ENCODE measurements at regions not wholly inside any gene's neighbourhood (a gene's known extent, or its start where the extent isn't known, plus 50 kb on each side); places are given as distances from the start of the nearest gene placed in this dataset.

DNA sequence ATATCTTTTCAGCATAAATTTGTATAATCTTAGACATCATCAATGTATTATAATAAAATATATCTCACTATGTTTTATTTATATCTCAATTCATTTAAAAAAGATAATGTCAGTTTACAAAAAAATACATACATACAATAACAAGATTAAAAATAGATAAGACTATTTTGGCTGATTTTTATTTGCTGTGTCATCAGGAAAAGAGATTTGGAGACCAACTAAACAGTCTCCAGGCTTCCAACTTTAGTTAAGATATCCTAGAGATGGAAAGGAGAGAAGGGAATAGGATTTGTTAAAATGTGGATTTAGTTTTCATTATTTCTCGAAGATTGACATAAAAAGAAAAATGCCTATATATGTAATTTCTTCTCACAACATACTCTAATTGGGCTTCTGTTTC, 433.8 kb upstream of the TOM1L1 start:
- ChIA-PET POLR2A (no interaction called here), CTCF (ENCODE audit: low intra/inter-chr PET ratio, low total read pairs) (no interaction called here)
- FAIRE-seq (no peak), ATAC-seq (no peak), DNase-seq (ENCODE audit: low spot score) (no peak)
- H2AFZ ChIP-seq (ENCODE audit: low read length) = no peak overlapping the region
- H3K9ac ChIP-seq (ENCODE audit: insufficient read depth, low read depth, low read length) = no peak overlapping the region
- H3K9me3 ChIP-seq (ENCODE audit: low read length) = peaks cover 78% of the 10 kb centered on the region
- in situ Hi-C loops (cut with HindIII; ENCODE audit: extremely low pct_ligation_motif_present, low pct_unique_long_range_greater_than_20kb) (no loop called here), intact Hi-C loops (cut with micrococcal nuclease; ENCODE audit: unreplicated experiment) (no loop called here)
- no peaks in the 10 kb centered on the region for H3K36me3 ChIP-seq (replicated peaks in 1 of 2; ENCODE audit: control insufficient read depth in 1 of 2, insufficient read depth in 2 of 2, low read length in 2 of 2)
- TF ChIP-seq MAFF (IDR thresholded peaks at IDR 0.05; ENCODE audit: low read depth, low read length) (peak; percentile 76), SRSF9 (IDR thresholded peaks at IDR 0.05; ENCODE audit: borderline replicate concordance, insufficient read depth, low read depth, low read length, poor library complexity, severe bottlenecking) (no peak), MAFK (conservative IDR thresholded peaks at IDR 0.05 in 1 of 2, IDR thresholded peaks at IDR 0.05 in 1 of 2; ENCODE audit: low read length in 2 of 2) (peak; percentile 66 to 88; a peak in 3 of 4 replicates)
- no peaks in the 10 kb centered on the region for H3K4me1 ChIP-seq (ENCODE audit: insufficient read depth, low read length)
- no peaks in the 10 kb centered on the region for H3K27me3 ChIP-seq (ENCODE audit: control insufficient read depth in 1 of 2, insufficient read depth in 2 of 2, low read length in 2 of 2)
- no TSS peak for BruUV-seq (replicated peaks)
- no peak overlapping the region for H3K27ac ChIP-seq (ENCODE audit: extremely low read length, insufficient read depth, low read length)
- WGBS (ENCODE audit: low lambda C conversion rate) = 0% methylated on average over 1 of the region's 1 CpG
- no peak overlapping the region for H3K4me3 ChIP-seq (replicated peaks in 1 of 3; ENCODE audit: insufficient read depth in 1 of 3, low read depth in 2 of 3, low read length in 3 of 3)
- H3K79me2 ChIP-seq (ENCODE audit: insufficient read depth, low read length) = no peaks in the 10 kb centered on the region
- no peaks in the 10 kb centered on the region for H4K20me1 ChIP-seq (ENCODE audit: insufficient read depth, low read length)
- H3K4me2 ChIP-seq (ENCODE audit: low read depth, low read length) = no peak overlapping the region

DNA sequence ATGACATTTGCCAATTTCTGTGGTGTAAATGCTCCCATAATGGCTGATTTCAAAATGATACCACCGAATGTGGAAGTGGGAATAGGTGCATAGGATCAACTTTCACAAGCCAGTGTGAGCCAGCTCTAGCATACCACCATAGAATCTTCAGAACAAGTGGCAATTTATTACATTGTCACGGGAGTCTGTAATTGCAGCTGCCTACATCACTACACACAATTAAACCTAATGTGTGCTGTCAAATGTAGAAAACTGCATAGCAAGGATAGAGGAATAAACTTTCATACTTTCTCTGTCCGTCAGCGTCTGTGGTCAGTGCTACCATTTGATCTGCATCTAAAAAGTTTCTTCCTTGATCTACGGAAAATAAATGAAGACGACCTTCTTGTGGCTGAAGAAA, 417.8 kb upstream of the TOM1L1 start:
- Histone ChIP-seq H3K9ac (ENCODE audit: insufficient read depth, low read depth, low read length) (no peak overlapping the region), H3K9me3 (ENCODE audit: low read length) (peaks cover 20% of the 10 kb centered on the region), H3K4me1 (ENCODE audit: insufficient read depth, low read length) (no peaks in the 10 kb centered on the region), H3K79me2 (ENCODE audit: insufficient read depth, low read length) (no peaks in the 10 kb centered on the region), H3K27me3 (ENCODE audit: control insufficient read depth in 1 of 2, insufficient read depth in 2 of 2, low read length in 2 of 2) (no peaks in the 10 kb centered on the region), H3K36me3 (replicated peaks in 1 of 2; ENCODE audit: control insufficient read depth in 1 of 2, insufficient read depth in 2 of 2, low read length in 2 of 2) (no peaks in the 10 kb centered on the region), H3K4me2 (ENCODE audit: low read depth, low read length) (no peak overlapping the region), H3K4me3 (replicated peaks in 1 of 3; ENCODE audit: insufficient read depth in 1 of 3, low read depth in 2 of 3, low read length in 3 of 3) (no peak overlapping the region), H3K27ac (ENCODE audit: extremely low read length, insufficient read depth, low read length) (no peak overlapping the region), H4K20me1 (ENCODE audit: insufficient read depth, low read length) (no peaks in the 10 kb centered on the region), H2AFZ (ENCODE audit: low read length) (no peak overlapping the region)
- FAIRE-seq (no peak), ATAC-seq (no peak), DNase-seq (ENCODE audit: low spot score) (no peak)
- in situ Hi-C loops (cut with HindIII; ENCODE audit: extremely low pct_ligation_motif_present, low pct_unique_long_range_greater_than_20kb) (no loop called here), intact Hi-C loops (cut with micrococcal nuclease; ENCODE audit: unreplicated experiment) (no loop called here)
- POLR2A ChIA-PET = no interaction called here
- no TSS peak for BruUV-seq (replicated peaks)
- WGBS (ENCODE audit: low lambda C conversion rate) = 27% methylated on average over 6 of the region's 6 CpGs
- TF ChIP-seq MXD4 (CRISPR knock-in tag; IDR thresholded peaks at IDR 0.05) = no peak
- CTCF ChIA-PET (ENCODE audit: low intra/inter-chr PET ratio, low total read pairs) = no interaction called here
